DND-41 (cell line): ENCODE measurements at regions not wholly inside any gene's neighbourhood (a gene's known extent, or its start where the extent isn't known, plus 50 kb on each side); places are given as distances from the start of the nearest gene placed in this dataset.

Source experiments
- EZH2 ChIP-seq: IDR thresholded peaks from 3 replicates; pipeline ENCODE4 v1.6.1; 2012; ENCODE audit warnings: borderline replicate concordance, low read depth, mild to moderate bottlenecking, moderate library complexity, low read length, inconsistent platforms; ENCODE audit not compliant: severe bottlenecking
- TF ChIP-seq, protein P1 (sequence below): IDR thresholded peaks from 2 replicates; pipeline ENCODE4 v1.5.1; 2012; ENCODE audit warnings: borderline replicate concordance, low read length, moderate library complexity, mild to moderate bottlenecking; ENCODE audit not compliant: poor library complexity, severe bottlenecking; ENCODE audit errors: extremely low read depth

DNA sequence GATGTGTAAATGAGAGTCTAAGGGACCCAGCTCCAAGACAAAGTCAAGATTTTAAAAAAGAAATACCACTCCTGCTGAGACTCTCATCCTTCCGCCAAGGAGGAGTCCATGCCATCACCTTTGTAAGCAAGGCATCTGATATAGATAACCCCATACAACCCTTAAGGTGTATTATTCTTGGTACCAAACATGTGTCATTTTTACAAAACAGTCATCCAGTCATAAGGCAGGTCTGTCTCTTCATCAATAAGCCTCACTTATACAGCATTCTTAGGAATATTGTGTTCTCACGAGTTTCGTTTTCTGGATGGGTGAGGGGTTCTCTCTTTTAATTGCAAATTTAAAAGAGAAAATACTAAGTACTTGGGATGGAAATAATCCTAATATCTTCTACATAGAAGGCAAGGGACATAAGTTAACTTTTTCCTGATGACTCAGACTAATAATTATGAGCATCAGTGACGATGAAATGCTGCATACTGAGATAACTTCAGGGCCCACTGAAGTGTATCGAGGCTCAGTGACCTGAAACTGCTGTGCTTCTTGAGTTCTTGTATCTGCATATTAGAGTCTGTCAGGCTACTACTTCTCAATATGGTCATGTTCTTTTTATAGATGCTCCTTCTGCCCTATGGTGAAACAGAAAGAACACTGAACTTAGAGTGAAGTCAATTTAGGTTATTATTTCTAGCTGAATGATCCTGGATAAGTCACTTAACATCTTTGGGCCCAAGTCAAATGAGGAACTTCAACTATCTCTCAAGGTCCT is 166.6 kb downstream of the KLF12 start:
- TF ChIP-seq, protein P1, sequence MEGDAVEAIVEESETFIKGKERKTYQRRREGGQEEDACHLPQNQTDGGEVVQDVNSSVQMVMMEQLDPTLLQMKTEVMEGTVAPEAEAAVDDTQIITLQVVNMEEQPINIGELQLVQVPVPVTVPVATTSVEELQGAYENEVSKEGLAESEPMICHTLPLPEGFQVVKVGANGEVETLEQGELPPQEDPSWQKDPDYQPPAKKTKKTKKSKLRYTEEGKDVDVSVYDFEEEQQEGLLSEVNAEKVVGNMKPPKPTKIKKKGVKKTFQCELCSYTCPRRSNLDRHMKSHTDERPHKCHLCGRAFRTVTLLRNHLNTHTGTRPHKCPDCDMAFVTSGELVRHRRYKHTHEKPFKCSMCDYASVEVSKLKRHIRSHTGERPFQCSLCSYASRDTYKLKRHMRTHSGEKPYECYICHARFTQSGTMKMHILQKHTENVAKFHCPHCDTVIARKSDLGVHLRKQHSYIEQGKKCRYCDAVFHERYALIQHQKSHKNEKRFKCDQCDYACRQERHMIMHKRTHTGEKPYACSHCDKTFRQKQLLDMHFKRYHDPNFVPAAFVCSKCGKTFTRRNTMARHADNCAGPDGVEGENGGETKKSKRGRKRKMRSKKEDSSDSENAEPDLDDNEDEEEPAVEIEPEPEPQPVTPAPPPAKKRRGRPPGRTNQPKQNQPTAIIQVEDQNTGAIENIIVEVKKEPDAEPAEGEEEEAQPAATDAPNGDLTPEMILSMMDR: no peak
- no peak for TF ChIP-seq EZH2
